ENCODE measurements at regions not wholly inside any gene's neighbourhood (a gene's known extent, or its start where the extent isn't known, plus 50 kb on each side); places are given as distances from the start of the nearest gene placed in this dataset.

GRCh38 chr6:123716506-123716905 is 79.8 kb upstream of the TRDN start:
- H4K20me1 ChIP-seq (replicated peaks; ENCODE audit: insufficient read depth): no peaks in the 10 kb centered on the region
- no peaks in the 10 kb centered on the region for H3K36me3 ChIP-seq (ENCODE audit: insufficient read depth)
- no peak overlapping the region for H3K27ac ChIP-seq (ENCODE audit: low read depth)
- H3K79me2 ChIP-seq (replicated peaks; ENCODE audit: insufficient read depth): no peaks in the 10 kb centered on the region
- H3K9me2 ChIP-seq (ENCODE audit: insufficient read depth): no peaks in the 10 kb centered on the region
- no peaks in the 10 kb centered on the region for H3F3A ChIP-seq (replicated peaks; ENCODE audit: low read depth)
- TF ChIP-seq REST (IDR thresholded peaks at IDR 0.05; ENCODE audit: unreplicated experiment) (no peak), ZNF114 (CRISPR knock-in tag; IDR thresholded peaks at IDR 0.05) (no peak), EZH2 (IDR thresholded peaks at IDR 0.05; ENCODE audit: low read depth, unreplicated experiment) (no peak), ETS1 (IDR thresholded peaks at IDR 0.05) (no peak), POLR2AphosphoS5 (IDR thresholded peaks at IDR 0.05; ENCODE audit: low read depth) (no peak), ZNF462 (CRISPR knock-in tag; IDR thresholded peaks at IDR 0.05) (no peak), ZNF331 (CRISPR knock-in tag; IDR thresholded peaks at IDR 0.05; ENCODE audit: low read depth) (no peak), STAT1 (IDR thresholded peaks at IDR 0.05; ENCODE audit: unreplicated experiment) (no peak), CTCF (conservative IDR thresholded peaks at IDR 0.05; ENCODE audit: low read depth in 2 of 2) (no peak), CREB1 (CRISPR knock-in tag; IDR thresholded peaks at IDR 0.05; ENCODE audit: low read depth) (no peak), JUNB (IDR thresholded peaks at IDR 0.05; ENCODE audit: unreplicated experiment) (no peak), EZH2phosphoT487 (IDR thresholded peaks at IDR 0.05; ENCODE audit: unreplicated experiment) (no peak), NANOG (IDR thresholded peaks at IDR 0.05; ENCODE audit: borderline replicate concordance) (no peak)
- no peak overlapping the region for H3K4me2 ChIP-seq
- H3K27ac Mint-ChIP-seq: no peak overlapping the region
- H3K27me3 ChIP-seq (ENCODE audit: insufficient read depth): no peaks in the 10 kb centered on the region
- ATAC-seq (no peak), DNase-seq (ENCODE audit: low spot score) (no peak)
- no peak overlapping the region for H2AFZ ChIP-seq
- no peaks in the 10 kb centered on the region for H3K4me1 ChIP-seq (ENCODE audit: insufficient read depth)
- peaks cover 2% of the 10 kb centered on the region; the same call in 1 of the 3 replicates for H3K4me1 Mint-ChIP-seq
- H3K36me3 Mint-ChIP-seq (ENCODE audit: low read depth): no peaks in the 10 kb centered on the region
- no peaks in the 10 kb centered on the region for H3K27me3 Mint-ChIP-seq (ENCODE audit: insufficient read depth, low read depth, poor library complexity)
- no peak overlapping the region for H3K4me3 Mint-ChIP-seq
- no peaks in the 10 kb centered on the region for H3K9me3 Mint-ChIP-seq
- H3K4me3 ChIP-seq: no peak overlapping the region

Measured in GM23338 (cell line).